ENCODE measurements at regions not wholly inside any gene's neighbourhood (a gene's known extent, or its start where the extent isn't known, plus 50 kb on each side); places are given as distances from the start of the nearest gene placed in this dataset.

DNA sequence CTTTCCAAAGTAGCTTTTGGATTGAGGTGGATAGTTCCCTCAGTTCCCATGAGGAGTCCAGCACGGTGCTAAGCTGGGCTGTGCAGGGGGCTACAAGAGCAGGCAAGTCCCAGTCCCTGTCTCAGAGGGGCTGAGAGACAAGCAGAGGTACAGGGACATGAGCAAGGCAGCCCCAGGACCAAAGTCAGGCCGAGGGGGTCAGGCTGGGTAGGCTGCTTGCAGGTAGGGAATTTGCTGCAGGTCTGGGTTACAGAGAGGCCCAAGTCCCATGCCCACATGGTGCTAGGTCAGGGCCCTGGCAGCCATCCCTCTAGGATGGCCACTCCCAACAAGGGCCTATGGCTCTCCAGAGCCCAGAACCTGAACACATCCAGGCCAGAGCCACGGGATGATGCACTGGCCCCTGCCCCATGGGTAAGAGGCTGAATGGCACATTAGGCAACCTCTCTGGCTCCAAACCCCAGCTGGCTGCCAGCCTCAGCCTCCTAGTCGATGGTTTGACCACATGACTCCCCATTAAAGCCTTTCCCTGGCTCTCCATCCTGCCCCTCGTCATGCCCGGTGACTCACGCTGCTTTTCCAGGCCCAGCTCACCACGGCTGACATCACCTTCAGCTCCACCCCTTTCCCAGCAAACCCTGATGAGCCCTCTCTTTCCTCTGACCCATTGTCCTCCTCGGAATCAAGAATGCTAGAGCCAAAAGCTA lies 83.7 kb downstream of the SDC1 start (continued):
- no peak for TF ChIP-seq RBBP5 (IDR thresholded peaks at IDR 0.05; ENCODE audit: borderline replicate concordance, insufficient read depth, low read length, poor library complexity, severe bottlenecking)
- TF ChIP-seq, protein P1, sequence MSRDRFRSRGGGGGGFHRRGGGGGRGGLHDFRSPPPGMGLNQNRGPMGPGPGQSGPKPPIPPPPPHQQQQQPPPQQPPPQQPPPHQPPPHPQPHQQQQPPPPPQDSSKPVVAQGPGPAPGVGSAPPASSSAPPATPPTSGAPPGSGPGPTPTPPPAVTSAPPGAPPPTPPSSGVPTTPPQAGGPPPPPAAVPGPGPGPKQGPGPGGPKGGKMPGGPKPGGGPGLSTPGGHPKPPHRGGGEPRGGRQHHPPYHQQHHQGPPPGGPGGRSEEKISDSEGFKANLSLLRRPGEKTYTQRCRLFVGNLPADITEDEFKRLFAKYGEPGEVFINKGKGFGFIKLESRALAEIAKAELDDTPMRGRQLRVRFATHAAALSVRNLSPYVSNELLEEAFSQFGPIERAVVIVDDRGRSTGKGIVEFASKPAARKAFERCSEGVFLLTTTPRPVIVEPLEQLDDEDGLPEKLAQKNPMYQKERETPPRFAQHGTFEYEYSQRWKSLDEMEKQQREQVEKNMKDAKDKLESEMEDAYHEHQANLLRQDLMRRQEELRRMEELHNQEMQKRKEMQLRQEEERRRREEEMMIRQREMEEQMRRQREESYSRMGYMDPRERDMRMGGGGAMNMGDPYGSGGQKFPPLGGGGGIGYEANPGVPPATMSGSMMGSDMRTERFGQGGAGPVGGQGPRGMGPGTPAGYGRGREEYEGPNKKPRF (IDR thresholded peaks at IDR 0.05; ENCODE audit: low read depth, low read length) = no peak
- peak; percentile 58; the same call in 1 of the 2 replicates for TF ChIP-seq ATF7 (IDR thresholded peaks at IDR 0.05)
- 0 out of 2 replicates have a peak, but pooled peaks have one; percentile 17 for TF ChIP-seq DPF2 (IDR thresholded peaks at IDR 0.05)
- TF ChIP-seq CBX2 (IDR thresholded peaks at IDR 0.05; ENCODE audit: insufficient read depth, low read length, poor library complexity, severe bottlenecking) = no peak
- peak; percentile 49; the same call in 1 of the 2 replicates for TF ChIP-seq ARID1B (IDR thresholded peaks at IDR 0.05)
- TF ChIP-seq SMARCA4 (IDR thresholded peaks at IDR 0.05) = 0 out of 2 replicates have a peak, but pooled peaks have one; percentile 33

DNA sequence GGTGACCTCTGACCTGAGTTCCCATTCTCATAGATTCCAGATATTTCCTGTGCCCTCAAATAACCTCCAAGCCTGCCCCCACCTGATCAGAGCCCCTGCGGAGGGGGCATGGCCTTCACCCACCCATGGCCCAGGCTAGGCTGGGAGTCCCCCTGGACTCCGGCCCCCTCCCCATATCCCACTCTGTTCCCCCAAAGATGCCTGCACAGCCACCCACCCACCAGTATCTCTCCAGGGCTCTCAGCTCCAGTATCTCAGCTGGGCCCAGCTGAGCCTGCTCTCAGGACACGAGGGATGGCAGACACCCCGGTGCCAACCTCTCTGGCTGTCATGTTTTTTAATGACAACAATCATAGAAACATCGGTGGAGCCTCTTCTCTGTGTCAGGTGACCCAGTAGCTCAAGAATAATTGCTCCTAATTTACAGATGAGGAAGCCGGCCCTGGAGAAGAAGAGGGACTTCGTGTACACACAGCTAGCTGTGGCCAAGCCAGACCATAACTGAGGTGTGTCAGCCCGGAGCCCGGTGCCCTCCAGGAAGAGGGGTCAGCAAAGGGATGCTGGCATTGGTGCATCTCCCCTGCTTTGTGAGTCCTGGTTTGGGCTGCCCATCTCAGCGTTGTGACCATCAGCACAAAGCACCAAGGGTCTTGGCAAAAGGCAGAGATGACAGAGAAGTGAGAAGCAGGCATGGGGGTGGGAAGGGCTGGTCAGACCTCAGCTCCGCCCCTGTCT lies 84.4 kb downstream of the SDC1 start:
- H3K36me3 ChIP-seq (ENCODE audit: control insufficient read depth, insufficient read depth, low read length) = no peaks in the 10 kb centered on the region
- no peak overlapping the region for H3K4me2 ChIP-seq (ENCODE audit: insufficient read depth, low read length)
- H2AFZ ChIP-seq (ENCODE audit: low read depth, low read length) = no peak overlapping the region
- H3K27me3 ChIP-seq (ENCODE audit: control insufficient read depth in 2 of 2, insufficient read depth in 2 of 2, low read length in 2 of 2) = peaks cover 0 to 4% of the 10 kb centered on the region in 2 experiments; a peak in 1 of 5 replicates
- no peak overlapping the region for H3K4me3 ChIP-seq
- ChIA-PET POLR2A (no interaction called here), CTCF (ENCODE audit: low intra/inter-chr PET ratio) (no interaction called here)
- H3K9me1 ChIP-seq (ENCODE audit: control insufficient read depth, insufficient read depth, low read length) = no peaks in the 10 kb centered on the region
- H4K20me1 ChIP-seq (replicated peaks; ENCODE audit: control insufficient read depth, insufficient read depth, low read length) = no peaks in the 10 kb centered on the region
- no peak for ATAC-seq
- no peak for DNase-seq (ENCODE audit: extremely low read depth in 1 of 4, low spot score in 3 of 4)
- intact Hi-C loops (cut with micrococcal nuclease) = no loop called here
- H3K27ac ChIP-seq (ENCODE audit: extremely low read depth, low read depth, low read length) = no peak overlapping the region
- FAIRE-seq = no peak
- 37% methylated on average over 11 of the region's 11 CpGs for WGBS (ENCODE audit: insufficient coverage, low coverage, missing lambda C conversion rate)
- BruUV-seq (replicated peaks) = no TSS peak
- no peaks in the 10 kb centered on the region for H3K79me2 ChIP-seq (ENCODE audit: control insufficient read depth, insufficient read depth, low read length)
- no peaks in the 10 kb centered on the region for H3K9me3 ChIP-seq (replicated peaks; ENCODE audit: control insufficient read depth, insufficient read depth, low read depth, low read length)
- H3K4me1 ChIP-seq (replicated peaks in 1 of 2; ENCODE audit: control insufficient read depth in 2 of 2, insufficient read depth in 2 of 2, low read length in 2 of 2) = peaks cover 9 to 17% of the 10 kb centered on the region in 2 experiments
- no peak overlapping the region for H3K9ac ChIP-seq (ENCODE audit: insufficient read depth in 1 of 2, low read depth in 2 of 2, low read length in 2 of 2)
- in situ Hi-C loops (cut with MboI) = no loop called here
- TF ChIP-seq ZNF384 (IDR thresholded peaks at IDR 0.05; ENCODE audit: low read depth, low read length) (no peak), ZNF785 (CRISPR knock-in tag; IDR thresholded peaks at IDR 0.05) (no peak), ZNF589 (CRISPR knock-in tag; IDR thresholded peaks at IDR 0.05; ENCODE audit: low read depth) (no peak), SRSF3 (IDR thresholded peaks at IDR 0.05; ENCODE audit: insufficient read depth, low read length) (no peak), XRCC4 (IDR thresholded peaks at IDR 0.05; ENCODE audit: extremely low read depth, insufficient read depth, insufficient read length) (no peak), FOXA3 (CRISPR knock-in tag; conservative IDR thresholded peaks at IDR 0.05 in 1 of 2, IDR thresholded peaks at IDR 0.05 in 1 of 2) (no peak)
- TF ChIP-seq, protein P2, sequence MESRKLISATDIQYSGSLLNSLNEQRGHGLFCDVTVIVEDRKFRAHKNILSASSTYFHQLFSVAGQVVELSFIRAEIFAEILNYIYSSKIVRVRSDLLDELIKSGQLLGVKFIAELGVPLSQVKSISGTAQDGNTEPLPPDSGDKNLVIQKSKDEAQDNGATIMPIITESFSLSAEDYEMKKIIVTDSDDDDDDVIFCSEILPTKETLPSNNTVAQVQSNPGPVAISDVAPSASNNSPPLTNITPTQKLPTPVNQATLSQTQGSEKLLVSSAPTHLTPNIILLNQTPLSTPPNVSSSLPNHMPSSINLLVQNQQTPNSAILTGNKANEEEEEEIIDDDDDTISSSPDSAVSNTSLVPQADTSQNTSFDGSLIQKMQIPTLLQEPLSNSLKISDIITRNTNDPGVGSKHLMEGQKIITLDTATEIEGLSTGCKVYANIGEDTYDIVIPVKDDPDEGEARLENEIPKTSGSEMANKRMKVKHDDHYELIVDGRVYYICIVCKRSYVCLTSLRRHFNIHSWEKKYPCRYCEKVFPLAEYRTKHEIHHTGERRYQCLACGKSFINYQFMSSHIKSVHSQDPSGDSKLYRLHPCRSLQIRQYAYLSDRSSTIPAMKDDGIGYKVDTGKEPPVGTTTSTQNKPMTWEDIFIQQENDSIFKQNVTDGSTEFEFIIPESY (CRISPR knock-in tag; IDR thresholded peaks at IDR 0.05) = no peak

Data from K562 (cell line).